GM12878 (cell line): ENCODE measurements at regions not wholly inside any gene's neighbourhood (a gene's known extent, or its start where the extent isn't known, plus 50 kb on each side); places are given as distances from the start of the nearest gene placed in this dataset.

Source experiments
- ATAC-seq: fragments of 200-7000 bp; cut with Tn5 transposase; 3 replicates; pipeline ENCODE4 v1.9.1; 2020; ENCODE audit warnings: mild to moderate bottlenecking, moderate library complexity
- BruUV-seq: library from RNA; stranded (reverse); fragments of 400-500 nt; replicated peaks from 2 replicates; lab custom pipeline; 2021; lab: Mats Ljungman, UMichigan
- CTCF ChIA-PET: fragments of 300-600 bp; sonication (Branson Sonifier 250); formaldehyde crosslinking; extraction: SDS; loops from one replicate; lab custom pipeline; 2021; ENCODE audit warnings: inconsistent platforms; lab: Yijun Ruan, JAX
- POLR2A ChIA-PET: fragments of 350-600 bp; formaldehyde crosslinking; extraction: SDS; loops from one replicate; lab custom pipeline; 2021; ENCODE audit warnings: inconsistent platforms; lab: Charles Lee
- RAD21 ChIA-PET: fragments of 300-600 bp; sonication (Branson Sonifier 250); formaldehyde crosslinking; loops from one replicate; lab custom pipeline; 2023; ENCODE audit warnings: antibody characterized with exemption; ENCODE audit not compliant: unreplicated experiment; lab: Charles Lee
- SMC1A ChIA-PET: fragments of 300-600 bp; sonication (Branson Sonifier 250); formaldehyde crosslinking; loops from one replicate; lab custom pipeline; 2023; ENCODE audit not compliant: unreplicated experiment, uncharacterized antibody; lab: Charles Lee
- DNase-seq: peaks from one replicate; pipeline ENCODE4 v3.0.0-alpha.2; 2011; ENCODE audit warnings: low read depth, low spot score
- FAIRE-seq: peaks from 3 replicates; lab custom pipeline; 2011; peaks lifted over from hg19 to GRCh38; lab: Jason Lieb, UNC
- H2AFZ ChIP-seq: 2 replicates; pipeline ENCODE4 v1.6.0; 2011; ENCODE audit warnings: low read depth, low read length, control low read depth; ENCODE audit not compliant: control insufficient read depth
- H3K27ac ChIP-seq: 2 replicates; pipeline ENCODE4 v1.5.1; 2011; ENCODE audit warnings: control low read depth; ENCODE audit not compliant: control insufficient read depth, insufficient read depth
- H3K27me3 ChIP-seq, 2 experiments: replicated peaks in 1 of 2; 2 replicates each; pipeline versions ENCODE4 v1.6.0 to v1.6.1; 2011; ENCODE audit warnings: low read length in 1 of 2; ENCODE audit not compliant: control insufficient read depth in 2 of 2, insufficient read depth in 2 of 2
- H3K36me3 ChIP-seq, 2 experiments: 2 replicates each; pipeline ENCODE4 v1.5.1; 2011; ENCODE audit warnings: low read length in 1 of 2; ENCODE audit not compliant: control insufficient read depth in 2 of 2, insufficient read depth in 2 of 2
- H3K4me1 ChIP-seq: 2 replicates; pipeline ENCODE4 v1.6.1; 2011; ENCODE audit warnings: mild to moderate bottlenecking, low read length, moderate library complexity, mixed read lengths; ENCODE audit not compliant: control insufficient read depth, insufficient read depth
- H3K4me2 ChIP-seq: 2 replicates; pipeline ENCODE4 v1.6.0; 2011; ENCODE audit warnings: control low read depth; ENCODE audit not compliant: control insufficient read depth, insufficient read depth
- H3K4me3 ChIP-seq: fragments of 200-600 bp; sonication (generic); 2 replicates; pipeline ENCODE4 v1.5.1; 2016
- H3K79me2 ChIP-seq: 2 replicates; pipeline ENCODE4 v1.6.0; 2011; ENCODE audit warnings: low read length; ENCODE audit not compliant: control insufficient read depth, insufficient read depth
- H3K9ac ChIP-seq: 2 replicates; pipeline ENCODE4 v1.8.0; 2011; ENCODE audit warnings: low read length, control low read depth, mixed read lengths; ENCODE audit not compliant: control insufficient read depth, insufficient read depth
- H3K9me3 ChIP-seq: replicated peaks from 3 replicates; pipeline ENCODE4 v1.5.1; 2011; ENCODE audit warnings: mild to moderate bottlenecking, low read length; ENCODE audit not compliant: control insufficient read depth, insufficient read depth
- H4K20me1 ChIP-seq: 2 replicates; pipeline ENCODE4 v1.6.0; 2011; ENCODE audit not compliant: control insufficient read depth, insufficient read depth
- BCL3 ChIP-seq: IDR thresholded peaks from 2 replicates; pipeline ENCODE4 v1.6.1; 2011; ENCODE audit warnings: borderline replicate concordance, low read depth, mild to moderate bottlenecking, moderate library complexity, low read length; ENCODE audit not compliant: insufficient read depth, poor library complexity, severe bottlenecking
- CEBPB ChIP-seq, 2 experiments: fragments of 150-350 bp in 1 of 2; IDR thresholded peaks; 2 replicates each; pipeline ENCODE4 v1.6.1; 2012 to 2014; ENCODE audit warnings: low read depth in 2 of 2, low read length in 2 of 2, borderline replicate concordance in 1 of 2, inconsistent platforms in 1 of 2
- CREM ChIP-seq: IDR thresholded peaks from 2 replicates; pipeline ENCODE4 v1.6.1; 2014; ENCODE audit warnings: antibody characterized with exemption, low read depth
- E2F4 ChIP-seq: IDR thresholded peaks from 2 replicates; pipeline ENCODE4 v1.6.1; 2012; ENCODE audit warnings: low read depth, low read length, improper control_type of control experiment
- HDAC6 ChIP-seq: fragments of 200-600 bp; sonication (generic); IDR thresholded peaks from one replicate; pipeline ENCODE4 v1.8.0; 2017; ENCODE audit warnings: antibody characterized with exemption; ENCODE audit not compliant: unreplicated experiment
- JUNB ChIP-seq: IDR thresholded peaks from 2 replicates; pipeline ENCODE4 v1.6.1; 2016; ENCODE audit warnings: antibody characterized with exemption, mild to moderate bottlenecking
- JUND ChIP-seq: IDR thresholded peaks from 2 replicates; pipeline ENCODE4 v1.6.1; 2012; ENCODE audit warnings: low read depth, mild to moderate bottlenecking, low read length, improper control_type of control experiment, moderate library complexity
- MYC ChIP-seq: IDR thresholded peaks from 2 replicates; pipeline ENCODE4 v1.6.1; 2011; ENCODE audit warnings: mild to moderate bottlenecking, low read length, moderate library complexity, inconsistent platforms; ENCODE audit not compliant: insufficient read depth, insufficient replicate concordance, insufficient read length, severe bottlenecking
- PAX5 ChIP-seq: IDR thresholded peaks from 2 replicates; pipeline ENCODE4 v1.6.1; 2011; ENCODE audit warnings: low read depth, low read length, borderline replicate concordance
- PAX8 ChIP-seq: fragments of 450-650 bp; IDR thresholded peaks from 2 replicates; pipeline ENCODE4 v1.6.1; 2017; ENCODE audit warnings: mild to moderate bottlenecking, moderate library complexity
- PRDM15 ChIP-seq: fragments of 450-650 bp; formaldehyde crosslinking; IDR thresholded peaks from 2 replicates; pipeline ENCODE4 v1.4.0; 2020; ENCODE audit warnings: mild to moderate bottlenecking, moderate library complexity
- RB1 ChIP-seq: fragments of 450-650 bp; formaldehyde crosslinking; IDR thresholded peaks from 2 replicates; pipeline ENCODE4 v1.6.1; 2017; ENCODE audit warnings: mild to moderate bottlenecking, borderline replicate concordance
- STAT1 ChIP-seq: fragments of 450-650 bp; conservative IDR thresholded peaks from 2 replicates; pipeline ENCODE4 v1.6.1; 2014; ENCODE audit warnings: antibody characterized with exemption, mild to moderate bottlenecking
- TARDBP ChIP-seq: IDR thresholded peaks from 2 replicates; pipeline ENCODE4 v1.6.1; 2016; ENCODE audit warnings: borderline replicate concordance
- ZBTB11 ChIP-seq: fragments of 450-650 bp; formaldehyde crosslinking; IDR thresholded peaks from 2 replicates; pipeline ENCODE4 v1.5.0; 2022; ENCODE audit warnings: mild to moderate bottlenecking, missing genetic modification characterization
- ZNF384 ChIP-seq: IDR thresholded peaks from 2 replicates; pipeline ENCODE4 v1.6.1; 2012; ENCODE audit warnings: low read depth, mild to moderate bottlenecking, low read length, improper control_type of control experiment, borderline replicate concordance
- WGBS: methylation state at CpG from one replicate; pipeline ENCODE4 v1.1.6; 2016; ENCODE audit warnings: low lambda C conversion rate; ENCODE audit not compliant: insufficient replicate concordance, insufficient coverage; ENCODE audit errors: missing lambda C conversion rate; 5-methylcytosine and 5-hydroxymethylcytosine counted together
- in situ Hi-C: fragments of 300-500 bp; cut with MboI; formaldehyde crosslinking; loops from 9 replicates; pipeline ENCODE4 v1.14.3; 2018; ENCODE audit warnings: mixed read lengths
- intact Hi-C: fragments of 100-400 bp; cut with micrococcal nuclease; formaldehyde crosslinking; loops from one replicate; pipeline ENCODE4 v1.14.2; 2022; ENCODE audit not compliant: unreplicated experiment

GRCh38 chr4:34009951-34010350 is 2234.4 kb downstream of the ARAP2 start:
- WGBS: 0% methylated on average over 1 of the region's 1 CpG
- FAIRE-seq: no peak
- CTCF ChIA-PET: no interaction called here
- TF ChIP-seq PAX5: no peak
- TF ChIP-seq RB1: no peak
- no peak for TF ChIP-seq BCL3
- no peak for TF ChIP-seq PRDM15
- TF ChIP-seq CREM: no peak
- TF ChIP-seq PAX8: no peak
- no peak for TF ChIP-seq HDAC6
- no peak for TF ChIP-seq E2F4
- no peak for TF ChIP-seq CEBPB (IDR thresholded peaks at IDR 0.05; ENCODE audit: borderline replicate concordance in 1 of 2, low read depth in 2 of 2, low read length in 2 of 2)
- no peak for TF ChIP-seq JUNB
- no peak for TF ChIP-seq ZNF384
- TF ChIP-seq STAT1: no peak
- no peak for TF ChIP-seq JUND
- TF ChIP-seq TARDBP: no peak
- no peak for TF ChIP-seq ZBTB11 (CRISPR knock-in tag)
- no peak for TF ChIP-seq MYC

More at GRCh38 chr4:34009951-34010350, 2234.4 kb downstream of the ARAP2 start:
- H3K4me1 ChIP-seq: no peaks in the 10 kb centered on the region
- no peak overlapping the region for H3K4me3 ChIP-seq
- in situ Hi-C loops (no loop called here), intact Hi-C loops (no loop called here)
- H2AFZ ChIP-seq: no peak overlapping the region
- no TSS peak for BruUV-seq
- H3K9ac ChIP-seq: no peak overlapping the region
- no peaks in the 10 kb centered on the region for H4K20me1 ChIP-seq
- ATAC-seq (no peak), DNase-seq (no peak)
- H3K4me2 ChIP-seq: no peak overlapping the region
- no peaks in the 10 kb centered on the region for H3K9me3 ChIP-seq
- H3K79me2 ChIP-seq: no peaks in the 10 kb centered on the region
- ChIA-PET SMC1A (no interaction called here), POLR2A (no interaction called here), RAD21 (no interaction called here)
- no peak overlapping the region for H3K27ac ChIP-seq
- H3K36me3 ChIP-seq: no peaks in the 10 kb centered on the region
- H3K27me3 ChIP-seq: no peaks in the 10 kb centered on the region
